Renal cortical epithelial cell (primary cell): ENCODE measurements at regions not wholly inside any gene's neighbourhood (a gene's known extent, or its start where the extent isn't known, plus 50 kb on each side); places are given as distances from the start of the nearest gene placed in this dataset.

Experiments used
- DNase-seq: peaks from one replicate; pipeline ENCODE4 v3.0.0-alpha.2; 2011; ENCODE audit warnings: low read depth

- no peak for DNase-seq
Observed at GRCh38 chr13:76750126-76750525, 136.1 kb downstream of the KCTD12 start.

- DNase-seq = no peak
Observed at GRCh38 chr13:76745261-76746200, 140.7 kb downstream of the KCTD12 start.

DNA sequence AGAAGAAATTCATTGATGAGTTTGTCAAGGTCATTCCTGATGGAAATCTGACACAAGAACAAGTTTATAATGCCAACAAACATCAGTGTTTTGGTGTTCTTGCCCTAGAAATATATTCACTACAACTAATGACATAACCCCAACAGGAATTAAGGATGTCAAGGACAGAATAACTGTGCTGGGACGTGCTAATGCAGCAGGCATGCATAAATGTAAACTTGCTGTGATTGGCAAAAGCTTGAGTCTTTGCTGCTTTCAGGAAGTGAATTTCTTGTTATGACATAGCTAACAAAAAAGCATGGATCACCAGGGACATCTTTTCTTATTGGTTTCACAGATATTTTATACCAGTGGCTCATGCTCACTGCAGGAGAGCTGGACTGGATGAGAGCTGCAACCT is 144.6 kb downstream of the KCTD12 start:
- DNase-seq = no peak

DNA sequence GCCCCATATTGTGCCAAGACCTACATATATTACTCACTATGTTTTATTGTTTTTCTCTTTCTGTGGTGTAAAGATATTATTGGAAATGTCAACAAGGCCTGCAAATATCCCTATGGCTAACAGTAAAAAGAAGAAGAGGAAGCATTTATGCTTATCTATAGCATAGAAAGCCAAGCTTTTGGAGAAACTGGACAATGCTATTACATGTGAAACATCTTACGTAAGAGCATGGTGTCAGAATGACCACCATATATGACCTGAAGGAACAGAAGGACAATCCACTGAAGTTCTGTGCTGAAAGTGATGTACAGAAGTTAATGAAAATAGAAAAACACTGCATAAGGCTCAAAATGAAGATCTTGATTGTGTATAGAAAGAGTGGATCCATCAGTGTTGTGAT is 145.2 kb downstream of the KCTD12 start:
- no peak for DNase-seq

DNA sequence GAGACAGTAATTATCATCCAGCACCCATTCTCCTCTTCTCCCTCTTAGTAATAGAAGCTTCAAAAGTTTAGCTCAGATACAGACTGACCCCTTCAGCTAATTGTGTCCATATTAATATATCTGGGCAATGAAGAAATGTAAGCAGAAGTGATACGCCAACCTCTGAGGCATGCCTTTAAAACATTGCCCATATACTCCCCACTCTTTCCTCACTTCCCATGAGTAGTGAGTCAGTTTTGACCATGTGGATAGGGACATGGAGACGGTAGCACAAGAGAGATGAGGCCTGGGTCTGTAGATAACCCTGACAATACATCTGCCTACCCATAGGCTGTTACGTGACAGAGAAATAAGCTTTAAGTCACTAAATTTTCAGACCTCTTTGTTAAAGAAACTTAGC is 147.6 kb downstream of the KCTD12 start:
- no peak for DNase-seq

DNA sequence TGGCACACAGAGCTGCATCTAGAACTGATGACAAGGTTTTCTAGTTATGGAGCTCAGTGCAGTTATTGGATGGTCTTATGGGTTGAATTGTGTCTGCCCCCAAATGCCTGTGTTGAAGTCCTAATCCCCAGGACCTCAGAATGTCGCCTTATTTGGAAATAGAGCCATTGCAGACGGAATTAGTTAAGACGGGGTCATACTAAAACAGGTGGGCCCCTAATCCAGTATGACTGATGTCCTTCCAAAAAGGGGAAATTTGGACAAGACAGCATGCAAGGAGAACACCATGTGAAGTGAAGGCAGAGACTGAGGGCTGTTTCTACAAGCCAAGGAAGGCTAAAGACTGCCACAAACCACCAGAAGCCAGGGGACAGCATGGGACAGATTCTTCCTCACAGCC is 148.7 kb downstream of the KCTD12 start:
- DNase-seq = no peak

DNA sequence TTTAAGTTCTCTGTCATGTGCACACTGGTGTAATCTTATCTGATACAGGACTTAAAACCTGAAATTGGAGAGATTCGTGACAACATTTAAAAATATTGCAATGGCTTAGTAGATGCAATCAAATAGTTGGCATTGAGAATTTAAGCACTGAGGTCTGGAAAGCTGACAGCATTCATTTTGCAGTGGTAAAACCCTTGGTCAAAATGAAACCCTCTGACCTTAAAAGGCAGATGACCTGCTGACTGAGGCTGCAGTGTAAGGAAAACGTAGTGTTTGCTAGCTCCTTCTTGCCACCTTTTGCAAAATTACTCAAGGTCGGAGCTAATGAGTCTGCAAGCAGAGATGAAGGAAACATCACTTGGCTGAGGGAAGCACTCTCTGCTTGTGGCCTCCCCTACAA is 150.6 kb downstream of the KCTD12 start:
- DNase-seq = no peak

GRCh38 chr13:76733671-76734070 is 152.5 kb downstream of the KCTD12 start:
- DNase-seq = no peak

GRCh38 chr13:76732367-76732766 is 153.8 kb downstream of the KCTD12 start:
- no peak for DNase-seq

- no peak for DNase-seq
Observed at GRCh38 chr13:76730220-76730619, 156.0 kb downstream of the KCTD12 start.

GRCh38 chr13:76729691-76730090 is 156.5 kb downstream of the KCTD12 start:
- no peak for DNase-seq

GRCh38 chr13:76725896-76726295 is 160.3 kb downstream of the KCTD12 start:
- DNase-seq = no peak

- peak; percentile 7 for DNase-seq
Observed at GRCh38 chr13:76725211-76725610, 161.0 kb downstream of the KCTD12 start.

DNA sequence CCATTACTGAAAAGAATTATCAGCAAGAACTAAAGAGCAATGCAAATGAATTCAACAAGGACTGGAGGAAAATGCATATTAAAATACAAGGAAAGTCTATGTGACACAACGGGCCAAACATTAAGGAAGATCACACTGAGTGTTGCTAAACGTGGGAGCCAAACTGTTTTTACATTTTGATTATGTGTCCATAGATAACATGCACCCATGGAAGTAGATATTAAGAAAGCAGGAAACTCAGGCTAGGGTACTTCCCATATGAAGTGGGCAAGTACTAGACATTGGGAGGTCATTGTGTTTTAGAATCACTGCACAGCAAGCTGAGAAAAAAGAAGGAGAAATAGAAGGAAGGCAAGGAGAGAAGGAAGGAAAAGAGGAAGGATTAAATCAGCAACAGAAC is 161.8 kb downstream of the KCTD12 start:
- no peak for DNase-seq

GRCh38 chr13:76723551-76724232 is 162.5 kb downstream of the KCTD12 start:
- peak; percentile 61 for DNase-seq

DNA sequence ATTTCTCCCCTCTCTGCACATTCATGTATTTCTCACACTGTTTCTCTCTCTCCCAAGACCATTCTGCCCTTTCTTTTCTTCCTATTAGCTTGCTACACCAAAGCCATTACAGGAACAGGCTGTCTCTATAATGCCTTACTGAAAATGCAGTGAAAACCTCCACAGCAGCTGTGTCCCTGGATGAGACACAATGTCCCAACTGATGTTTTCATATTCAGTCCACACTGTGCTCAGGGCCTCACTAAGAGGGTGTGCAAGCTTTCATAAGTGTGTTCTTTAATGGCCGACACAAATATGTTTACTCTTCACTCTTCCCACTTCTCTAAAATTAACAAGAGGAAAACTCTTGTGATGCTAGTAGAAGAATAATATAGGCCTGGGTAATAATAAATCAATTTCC is 163.4 kb downstream of the KCTD12 start:
- no peak for DNase-seq

- DNase-seq = no peak
Observed at GRCh38 chr13:76720821-76721220, 165.4 kb downstream of the KCTD12 start.

DNA sequence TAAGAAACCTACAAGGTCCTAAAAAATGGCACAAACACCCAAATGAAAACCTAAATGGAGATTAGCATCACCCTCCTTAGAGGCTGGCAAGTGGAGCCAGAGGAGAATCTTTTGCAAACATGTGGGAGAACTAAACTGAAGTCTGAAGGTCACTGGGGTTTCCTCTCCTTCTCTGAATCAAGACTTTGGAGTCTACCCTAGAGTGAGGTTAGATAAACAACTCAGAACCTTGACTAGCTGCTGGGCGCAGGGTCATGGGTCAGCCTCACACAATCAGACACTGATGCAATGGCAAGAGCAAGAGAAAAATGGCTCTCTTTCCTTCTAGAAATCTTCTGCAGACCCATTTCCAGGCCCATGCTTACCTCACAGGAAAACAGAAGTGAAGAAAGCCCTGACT is 165.8 kb downstream of the KCTD12 start:
- no peak for DNase-seq

DNA sequence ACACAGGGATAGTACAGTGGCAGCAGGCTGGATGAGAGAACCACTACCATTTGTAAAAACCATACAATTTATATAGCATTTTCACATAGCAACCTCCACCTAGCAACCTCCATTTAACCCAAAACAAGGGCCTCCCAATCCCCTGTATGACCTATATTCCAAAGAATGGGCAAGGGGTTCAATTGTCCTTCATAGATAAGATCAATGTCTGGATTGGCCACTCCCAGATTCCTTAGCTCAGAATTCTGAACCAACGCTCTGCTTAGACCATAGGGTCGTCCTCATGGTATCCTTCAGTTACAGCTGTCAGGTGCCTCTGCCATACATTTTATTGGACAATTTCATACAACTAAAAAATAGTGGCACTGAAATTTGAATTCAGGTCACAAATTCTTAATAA is 166.2 kb downstream of the KCTD12 start:
- DNase-seq = no peak

DNA sequence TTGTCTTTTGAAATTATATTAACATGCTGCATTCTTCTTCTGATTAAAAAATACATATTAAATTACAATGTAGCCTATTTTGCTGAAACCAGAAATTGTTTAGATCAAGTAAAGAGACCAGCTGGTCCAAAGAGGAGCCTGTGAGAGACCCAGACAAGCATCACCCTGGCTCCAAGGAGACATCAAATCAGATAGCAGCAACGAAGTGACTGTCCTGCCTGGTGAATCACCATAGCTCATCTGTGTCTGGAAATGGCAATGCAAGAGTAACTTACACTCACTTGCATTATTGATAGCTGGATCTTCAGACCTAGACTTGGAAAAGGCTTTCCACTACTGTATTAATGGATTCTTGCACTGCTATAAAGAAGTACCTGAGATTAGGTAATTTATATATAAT is 169.1 kb downstream of the KCTD12 start:
- DNase-seq = no peak

DNA sequence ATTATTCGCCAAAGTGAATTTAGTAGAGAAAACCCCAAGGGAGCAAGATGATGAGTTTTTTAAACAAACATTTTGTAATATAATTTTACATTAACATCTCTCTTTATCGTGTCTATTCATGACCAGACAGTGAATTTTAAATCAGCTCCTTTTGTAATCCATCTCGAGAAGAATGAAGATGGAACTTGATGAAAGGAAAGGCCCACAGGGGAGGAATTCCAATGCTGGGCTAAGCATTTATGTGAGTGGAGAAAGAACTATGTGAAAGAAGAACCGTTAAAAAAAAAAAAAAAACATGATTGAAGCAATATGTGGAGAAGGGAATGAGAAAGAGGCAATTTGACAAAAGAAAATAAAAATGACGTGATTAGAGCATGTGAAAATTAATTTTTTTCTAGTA is 170.6 kb downstream of the KCTD12 start:
- DNase-seq = no peak

DNA sequence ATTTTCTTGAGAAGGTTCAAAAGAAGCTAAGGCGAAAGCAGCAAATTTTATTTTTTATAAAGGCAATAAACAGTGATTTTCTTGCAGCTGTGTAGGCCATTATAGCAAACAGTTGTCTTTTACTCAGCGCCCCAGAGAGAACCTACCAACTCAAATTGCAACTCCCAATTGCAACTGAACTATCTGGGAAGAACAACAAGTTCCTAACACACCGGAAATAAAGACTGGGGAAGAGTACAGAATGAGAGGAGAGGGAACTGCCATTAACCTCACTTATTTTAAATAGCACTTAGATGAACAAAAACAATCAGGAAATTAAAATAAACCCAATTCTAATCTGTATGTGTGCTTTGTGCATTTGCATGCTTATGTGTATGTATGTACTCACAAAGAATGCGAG is 171.1 kb downstream of the KCTD12 start:
- no peak for DNase-seq

GRCh38 chr13:76713280-76713679 is 172.9 kb downstream of the KCTD12 start:
- no peak for DNase-seq
